ENCODE measurements at regions not wholly inside any gene's neighbourhood (a gene's known extent, or its start where the extent isn't known, plus 50 kb on each side); places are given as distances from the start of the nearest gene placed in this dataset.

DNA sequence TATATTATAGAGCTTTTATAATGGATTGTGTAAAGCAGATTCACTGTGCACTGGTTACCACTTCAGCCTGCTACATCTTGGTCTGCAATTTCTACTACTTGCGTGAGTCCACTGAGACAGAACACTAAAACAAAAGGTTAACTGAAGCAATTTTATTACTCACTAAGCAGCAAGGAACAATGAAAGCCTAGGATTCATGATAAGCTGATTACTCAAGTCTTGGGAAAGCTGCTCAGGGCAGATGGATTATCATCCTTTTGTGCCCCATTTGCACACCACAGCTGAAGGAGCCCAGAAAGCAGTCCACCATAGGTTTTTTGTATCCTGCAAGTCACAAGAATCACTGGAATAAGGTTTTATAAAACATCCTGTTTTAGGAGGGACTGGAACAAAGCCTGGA lies 1215.2 kb upstream of the TMEFF2 start:
- TF ChIP-seq, protein P1, sequence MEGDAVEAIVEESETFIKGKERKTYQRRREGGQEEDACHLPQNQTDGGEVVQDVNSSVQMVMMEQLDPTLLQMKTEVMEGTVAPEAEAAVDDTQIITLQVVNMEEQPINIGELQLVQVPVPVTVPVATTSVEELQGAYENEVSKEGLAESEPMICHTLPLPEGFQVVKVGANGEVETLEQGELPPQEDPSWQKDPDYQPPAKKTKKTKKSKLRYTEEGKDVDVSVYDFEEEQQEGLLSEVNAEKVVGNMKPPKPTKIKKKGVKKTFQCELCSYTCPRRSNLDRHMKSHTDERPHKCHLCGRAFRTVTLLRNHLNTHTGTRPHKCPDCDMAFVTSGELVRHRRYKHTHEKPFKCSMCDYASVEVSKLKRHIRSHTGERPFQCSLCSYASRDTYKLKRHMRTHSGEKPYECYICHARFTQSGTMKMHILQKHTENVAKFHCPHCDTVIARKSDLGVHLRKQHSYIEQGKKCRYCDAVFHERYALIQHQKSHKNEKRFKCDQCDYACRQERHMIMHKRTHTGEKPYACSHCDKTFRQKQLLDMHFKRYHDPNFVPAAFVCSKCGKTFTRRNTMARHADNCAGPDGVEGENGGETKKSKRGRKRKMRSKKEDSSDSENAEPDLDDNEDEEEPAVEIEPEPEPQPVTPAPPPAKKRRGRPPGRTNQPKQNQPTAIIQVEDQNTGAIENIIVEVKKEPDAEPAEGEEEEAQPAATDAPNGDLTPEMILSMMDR (IDR thresholded peaks at IDR 0.05 in 2 of 3, conservative IDR thresholded peaks at IDR 0.05 in 1 of 3; ENCODE audit: borderline replicate concordance in 1 of 3, insufficient read depth in 1 of 3, low read depth in 2 of 3, low read length in 2 of 3) = no peak
- TF ChIP-seq SRF (IDR thresholded peaks at IDR 0.05; ENCODE audit: low read depth) (no peak), POLR2A (IDR thresholded peaks at IDR 0.05; ENCODE audit: borderline replicate concordance, extremely low read depth, insufficient read depth, insufficient read length) (no peak), ZNF274 (IDR thresholded peaks at IDR 0.05; ENCODE audit: low read depth, low read length) (no peak), SP1 (IDR thresholded peaks at IDR 0.05; ENCODE audit: low read depth) (no peak), POLR2AphosphoS5 (IDR thresholded peaks at IDR 0.05; ENCODE audit: low read depth, low read length) (no peak), EZH2 (IDR thresholded peaks at IDR 0.05) (no peak), YY1 (IDR thresholded peaks at IDR 0.05; ENCODE audit: extremely low read depth, insufficient replicate concordance, low read depth, low read length) (no peak), ZFX (IDR thresholded peaks at IDR 0.05) (no peak)
- TF ChIP-seq, protein P2, sequence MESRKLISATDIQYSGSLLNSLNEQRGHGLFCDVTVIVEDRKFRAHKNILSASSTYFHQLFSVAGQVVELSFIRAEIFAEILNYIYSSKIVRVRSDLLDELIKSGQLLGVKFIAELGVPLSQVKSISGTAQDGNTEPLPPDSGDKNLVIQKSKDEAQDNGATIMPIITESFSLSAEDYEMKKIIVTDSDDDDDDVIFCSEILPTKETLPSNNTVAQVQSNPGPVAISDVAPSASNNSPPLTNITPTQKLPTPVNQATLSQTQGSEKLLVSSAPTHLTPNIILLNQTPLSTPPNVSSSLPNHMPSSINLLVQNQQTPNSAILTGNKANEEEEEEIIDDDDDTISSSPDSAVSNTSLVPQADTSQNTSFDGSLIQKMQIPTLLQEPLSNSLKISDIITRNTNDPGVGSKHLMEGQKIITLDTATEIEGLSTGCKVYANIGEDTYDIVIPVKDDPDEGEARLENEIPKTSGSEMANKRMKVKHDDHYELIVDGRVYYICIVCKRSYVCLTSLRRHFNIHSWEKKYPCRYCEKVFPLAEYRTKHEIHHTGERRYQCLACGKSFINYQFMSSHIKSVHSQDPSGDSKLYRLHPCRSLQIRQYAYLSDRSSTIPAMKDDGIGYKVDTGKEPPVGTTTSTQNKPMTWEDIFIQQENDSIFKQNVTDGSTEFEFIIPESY (IDR thresholded peaks at IDR 0.05; ENCODE audit: extremely low read depth, insufficient replicate concordance, low read length) = no peak
- TF ChIP-seq, protein P3, sequence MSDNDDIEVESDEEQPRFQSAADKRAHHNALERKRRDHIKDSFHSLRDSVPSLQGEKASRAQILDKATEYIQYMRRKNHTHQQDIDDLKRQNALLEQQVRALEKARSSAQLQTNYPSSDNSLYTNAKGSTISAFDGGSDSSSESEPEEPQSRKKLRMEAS (IDR thresholded peaks at IDR 0.05) = no peak
- TF ChIP-seq, protein P4, sequence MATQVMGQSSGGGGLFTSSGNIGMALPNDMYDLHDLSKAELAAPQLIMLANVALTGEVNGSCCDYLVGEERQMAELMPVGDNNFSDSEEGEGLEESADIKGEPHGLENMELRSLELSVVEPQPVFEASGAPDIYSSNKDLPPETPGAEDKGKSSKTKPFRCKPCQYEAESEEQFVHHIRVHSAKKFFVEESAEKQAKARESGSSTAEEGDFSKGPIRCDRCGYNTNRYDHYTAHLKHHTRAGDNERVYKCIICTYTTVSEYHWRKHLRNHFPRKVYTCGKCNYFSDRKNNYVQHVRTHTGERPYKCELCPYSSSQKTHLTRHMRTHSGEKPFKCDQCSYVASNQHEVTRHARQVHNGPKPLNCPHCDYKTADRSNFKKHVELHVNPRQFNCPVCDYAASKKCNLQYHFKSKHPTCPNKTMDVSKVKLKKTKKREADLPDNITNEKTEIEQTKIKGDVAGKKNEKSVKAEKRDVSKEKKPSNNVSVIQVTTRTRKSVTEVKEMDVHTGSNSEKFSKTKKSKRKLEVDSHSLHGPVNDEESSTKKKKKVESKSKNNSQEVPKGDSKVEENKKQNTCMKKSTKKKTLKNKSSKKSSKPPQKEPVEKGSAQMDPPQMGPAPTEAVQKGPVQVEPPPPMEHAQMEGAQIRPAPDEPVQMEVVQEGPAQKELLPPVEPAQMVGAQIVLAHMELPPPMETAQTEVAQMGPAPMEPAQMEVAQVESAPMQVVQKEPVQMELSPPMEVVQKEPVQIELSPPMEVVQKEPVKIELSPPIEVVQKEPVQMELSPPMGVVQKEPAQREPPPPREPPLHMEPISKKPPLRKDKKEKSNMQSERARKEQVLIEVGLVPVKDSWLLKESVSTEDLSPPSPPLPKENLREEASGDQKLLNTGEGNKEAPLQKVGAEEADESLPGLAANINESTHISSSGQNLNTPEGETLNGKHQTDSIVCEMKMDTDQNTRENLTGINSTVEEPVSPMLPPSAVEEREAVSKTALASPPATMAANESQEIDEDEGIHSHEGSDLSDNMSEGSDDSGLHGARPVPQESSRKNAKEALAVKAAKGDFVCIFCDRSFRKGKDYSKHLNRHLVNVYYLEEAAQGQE (IDR thresholded peaks at IDR 0.05; ENCODE audit: low read depth) = no peak

Measured in HCT116 (cell line).